Gastroesophageal sphincter (tissue), 3 donors: ENCODE measurements at regions not wholly inside any gene's neighbourhood (a gene's known extent, or its start where the extent isn't known, plus 50 kb on each side); places are given as distances from the start of the nearest gene placed in this dataset.

Experiments used
- CTCF ChIP-seq, 4 experiments: fragments of 200-600 bp in 2 of 4; fragments of 450-650 bp in 2 of 4; sonication (generic) in 1 of 4; IDR thresholded peaks; one replicate each; pipeline ENCODE4 v1.5.1; 2017 to 2019; ENCODE audit warnings: antibody characterized with exemption in 4 of 4, mild to moderate bottlenecking in 2 of 4, moderate library complexity in 2 of 4
- EP300 ChIP-seq: sonication (generic); formaldehyde crosslinking; IDR thresholded peaks from one replicate; pipeline ENCODE4 v1.6.1; 2017; ENCODE audit warnings: antibody characterized with exemption, mild to moderate bottlenecking
- POLR2A ChIP-seq, 2 donors: fragments of 450-650 bp; IDR thresholded peaks; one replicate each; pipeline ENCODE4 v1.6.1; 2017; ENCODE audit warnings: antibody characterized with exemption in 2 of 2, mild to moderate bottlenecking in 2 of 2, moderate library complexity in 1 of 2

GRCh38 chr7:85719981-85720953 is 533.4 kb upstream of the SEMA3D start:
- TF ChIP-seq CTCF (IDR thresholded peaks at IDR 0.05), result no peak
- no peak for TF ChIP-seq POLR2A (IDR thresholded peaks at IDR 0.05)
- no peak for TF ChIP-seq EP300
